Mesendoderm (in vitro differentiated cells): ENCODE measurements at regions not wholly inside any gene's neighbourhood (a gene's known extent, or its start where the extent isn't known, plus 50 kb on each side); places are given as distances from the start of the nearest gene placed in this dataset.

Experiments used
- DNase-seq: peaks from one replicate; pipeline ENCODE4 v3.0.0; 2013
- H2AK5ac ChIP-seq: 2 replicates; pipeline ENCODE4 v1.6.1; 2013; ENCODE audit warnings: low read length, inconsistent platforms
- H2BK120ac ChIP-seq: 2 replicates; pipeline ENCODE4 v1.6.1; 2013; ENCODE audit warnings: low read depth, mild to moderate bottlenecking, low read length, moderate library complexity, mixed read lengths
- H2BK15ac ChIP-seq: replicated peaks from 2 replicates; pipeline ENCODE4 v1.6.1; 2013; ENCODE audit warnings: low read depth, mild to moderate bottlenecking, moderate library complexity
- H2BK5ac ChIP-seq: 2 replicates; pipeline ENCODE4 v1.6.1; 2013; ENCODE audit warnings: low read length, inconsistent platforms
- H3K18ac ChIP-seq: 2 replicates; pipeline ENCODE4 v1.6.1; 2013; ENCODE audit warnings: mild to moderate bottlenecking, low read length, mixed read lengths
- H3K23ac ChIP-seq: one replicate; pipeline ENCODE4 v1.6.1; 2013; ENCODE audit warnings: low read length
- H3K27ac ChIP-seq: 2 replicates; pipeline ENCODE4 v1.5.1; 2013; ENCODE audit warnings: low read depth, mild to moderate bottlenecking, inconsistent platforms, low read length, moderate library complexity
- H3K27me3 ChIP-seq: 2 replicates; pipeline ENCODE4 v1.6.1; 2013; ENCODE audit warnings: low read length, control low read depth, mild to moderate bottlenecking, inconsistent platforms; ENCODE audit not compliant: insufficient read depth, poor library complexity
- H3K36me3 ChIP-seq: 2 replicates; pipeline ENCODE4 v1.6.1; 2013; ENCODE audit warnings: low read length, inconsistent platforms; ENCODE audit not compliant: control insufficient read depth, insufficient read depth
- H3K4ac ChIP-seq: one replicate; pipeline ENCODE4 v1.6.1; 2013; ENCODE audit warnings: low read depth, mild to moderate bottlenecking, low read length, moderate library complexity
- H3K4me1 ChIP-seq: 2 replicates; pipeline ENCODE4 v1.6.1; 2013; ENCODE audit warnings: low read depth, low read length, inconsistent platforms; ENCODE audit not compliant: control insufficient read depth
- H3K4me2 ChIP-seq: 2 replicates; pipeline ENCODE4 v1.6.1; 2013; ENCODE audit warnings: low read length
- H3K4me3 ChIP-seq: 2 replicates; pipeline ENCODE4 v1.5.1; 2013; ENCODE audit warnings: mild to moderate bottlenecking, low read length
- H3K56ac ChIP-seq: one replicate; pipeline ENCODE4 v1.6.1; 2013; ENCODE audit warnings: low read length
- H3K79me1 ChIP-seq: 2 replicates; pipeline ENCODE4 v1.6.1; 2013; ENCODE audit warnings: low read length, inconsistent platforms
- H3K79me2 ChIP-seq: 2 replicates; pipeline ENCODE4 v1.6.1; 2013; ENCODE audit warnings: mild to moderate bottlenecking, low read length; ENCODE audit not compliant: control insufficient read depth, insufficient read depth
- H3K9ac ChIP-seq: 2 replicates; pipeline ENCODE4 v1.6.1; 2013; ENCODE audit warnings: low read length, inconsistent platforms
- H4K5ac ChIP-seq: one replicate; pipeline ENCODE4 v1.6.1; 2013; ENCODE audit warnings: low read length
- H4K8ac ChIP-seq: one replicate; pipeline ENCODE4 v1.6.1; 2013; ENCODE audit warnings: low read depth, mild to moderate bottlenecking, control low read depth, low read length, moderate library complexity
- WGBS: extraction: QIAGEN DNeasy Blood & Tissue Kit; methylation state at CpG from one replicate; pipeline ENCODE4 v1.1.7; 2013; ENCODE audit warnings: low lambda C conversion rate, missing lambda C conversion rate; ENCODE audit not compliant: insufficient coverage; ENCODE audit errors: extremely low coverage; 5-methylcytosine and 5-hydroxymethylcytosine counted together

DNA sequence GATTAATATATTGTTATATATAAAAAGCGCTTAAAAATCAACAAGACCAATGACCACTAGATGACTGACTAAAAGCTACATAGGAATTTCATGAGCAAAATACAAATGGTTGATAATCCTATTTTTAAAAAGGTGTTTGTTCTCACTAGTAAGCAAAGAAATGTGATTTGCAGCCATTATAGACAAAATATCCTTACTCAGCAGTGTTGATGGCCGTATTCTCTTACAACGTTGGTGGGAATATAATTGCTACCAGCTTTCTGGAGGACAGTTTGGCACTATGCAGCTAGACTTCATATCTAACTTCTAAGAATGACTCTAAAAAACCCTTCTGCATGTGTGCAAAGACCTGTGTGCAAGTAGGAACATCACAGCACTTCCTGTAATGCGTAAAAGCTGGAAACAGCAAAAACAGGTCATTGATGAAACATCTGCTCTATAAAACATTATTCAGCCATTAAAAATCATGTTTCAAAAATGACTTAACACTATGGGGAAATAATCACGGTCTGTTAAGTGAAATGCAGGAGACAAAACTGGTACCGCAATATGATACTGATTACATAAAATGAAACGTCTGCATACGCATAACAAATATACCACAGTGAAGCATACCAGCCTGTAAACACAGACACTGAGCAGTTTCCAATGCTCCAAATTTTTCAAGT lies 70.1 kb upstream of the LINC01488 start:
- Histone ChIP-seq H2BK120ac (no peak overlapping the region), H3K79me1 (no peaks in the 10 kb centered on the region), H3K56ac (no peak overlapping the region), H3K4ac (no peak overlapping the region), H2BK5ac (no peak overlapping the region), H3K4me3 (no peak overlapping the region), H4K5ac (no peak overlapping the region), H2AK5ac (no peak overlapping the region), H3K27ac (no peak overlapping the region), H3K18ac (no peak overlapping the region), H3K79me2 (no peaks in the 10 kb centered on the region), H4K8ac (no peak overlapping the region), H3K9ac (no peak overlapping the region), H2BK15ac (no peak overlapping the region), H3K36me3 (no peaks in the 10 kb centered on the region), H3K23ac (no peak overlapping the region), H3K27me3 (no peaks in the 10 kb centered on the region), H3K4me2 (no peak overlapping the region), H3K4me1 (no peaks in the 10 kb centered on the region)
- no CpG with 5 or more reads among the region's 8 CpGs for WGBS
- DNase-seq, result no peak

GRCh38 chr11:69413015-69413801 lies 68.3 kb upstream of the LINC01488 start:
- Histone ChIP-seq H3K4me3 (no peak overlapping the region), H3K4me1 (no peaks in the 10 kb centered on the region), H3K9ac (no peak overlapping the region), H2BK5ac (no peak overlapping the region), H3K79me1 (no peaks in the 10 kb centered on the region), H4K5ac (no peak overlapping the region), H3K23ac (no peak overlapping the region), H3K4ac (no peak overlapping the region), H3K18ac (no peak overlapping the region), H2AK5ac (no peak overlapping the region), H3K27ac (no peak overlapping the region), H3K79me2 (no peaks in the 10 kb centered on the region), H3K27me3 (no peaks in the 10 kb centered on the region), H3K36me3 (no peaks in the 10 kb centered on the region), H3K4me2 (no peak overlapping the region), H4K8ac (no peak overlapping the region), H2BK120ac (no peak overlapping the region), H2BK15ac (no peak overlapping the region), H3K56ac (no peak overlapping the region)
- DNase-seq, result no peak
- no CpG with 5 or more reads among the region's 16 CpGs for WGBS

- no peak overlapping the region for H2BK5ac ChIP-seq
- no peak overlapping the region for H2BK120ac ChIP-seq
- H3K56ac ChIP-seq, result no peak overlapping the region
- H3K27me3 ChIP-seq, result no peaks in the 10 kb centered on the region
- H3K9ac ChIP-seq, result no peak overlapping the region
- no peak overlapping the region for H3K27ac ChIP-seq
- no peak overlapping the region for H3K18ac ChIP-seq
- H3K4me3 ChIP-seq, result no peak overlapping the region
- H3K4me2 ChIP-seq, result no peak overlapping the region
- no CpG with 5 or more reads among the region's 4 CpGs for WGBS
- H3K36me3 ChIP-seq, result no peaks in the 10 kb centered on the region
- H2AK5ac ChIP-seq, result no peak overlapping the region
- no peak overlapping the region for H3K4ac ChIP-seq
- H2BK15ac ChIP-seq, result no peak overlapping the region
- no peaks in the 10 kb centered on the region for H3K4me1 ChIP-seq
- H3K79me2 ChIP-seq, result no peaks in the 10 kb centered on the region
- no peak for DNase-seq
- no peak overlapping the region for H4K8ac ChIP-seq
- H3K23ac ChIP-seq, result no peak overlapping the region
- no peak overlapping the region for H4K5ac ChIP-seq
- H3K79me1 ChIP-seq, result no peaks in the 10 kb centered on the region
These were observed 67.5 kb upstream of the LINC01488 start for GRCh38 chr11:69413993-69414392.

DNA sequence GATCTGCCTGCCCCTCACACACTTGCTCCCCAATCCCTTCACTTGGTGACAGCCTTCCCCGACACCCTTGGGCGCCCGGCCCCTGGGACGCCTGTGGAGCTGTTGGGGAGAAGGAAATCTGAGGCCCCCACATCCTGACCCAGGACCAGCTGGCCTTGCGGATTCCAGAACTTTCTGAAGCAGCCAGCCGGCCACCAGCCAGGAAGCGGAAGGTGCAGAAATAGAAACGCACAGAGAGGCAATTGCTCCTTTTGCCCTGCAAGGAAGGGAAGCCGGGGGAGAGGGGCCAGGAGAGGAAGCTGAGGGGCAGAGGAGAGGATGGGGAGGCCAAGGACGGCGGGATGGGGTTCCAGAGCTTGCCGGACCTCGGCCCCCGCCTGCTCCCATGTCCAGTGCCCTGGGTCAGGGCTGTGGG lies 66.7 kb upstream of the LINC01488 start:
- H3K27me3 ChIP-seq, result no peaks in the 10 kb centered on the region
- no peak for DNase-seq

GRCh38 chr11:69415411-69416142 lies 65.9 kb upstream of the LINC01488 start:
- no peak overlapping the region for H3K4me3 ChIP-seq
- H3K18ac ChIP-seq, result no peak overlapping the region
- H3K56ac ChIP-seq, result no peak overlapping the region
- no peak overlapping the region for H4K5ac ChIP-seq
- H3K4me1 ChIP-seq, result no peaks in the 10 kb centered on the region
- H3K79me1 ChIP-seq, result no peaks in the 10 kb centered on the region
- no peak overlapping the region for H3K4ac ChIP-seq
- no peak overlapping the region for H2BK5ac ChIP-seq
- no peaks in the 10 kb centered on the region for H3K27me3 ChIP-seq
- H3K36me3 ChIP-seq, result no peaks in the 10 kb centered on the region
- no peak overlapping the region for H3K23ac ChIP-seq
- H2BK120ac ChIP-seq, result no peak overlapping the region
- H3K9ac ChIP-seq, result no peak overlapping the region
- DNase-seq, result no peak
- no peak overlapping the region for H3K4me2 ChIP-seq
- no peaks in the 10 kb centered on the region for H3K79me2 ChIP-seq
- no peak overlapping the region for H2AK5ac ChIP-seq
- H2BK15ac ChIP-seq, result no peak overlapping the region
- no peak overlapping the region for H4K8ac ChIP-seq
- no peak overlapping the region for H3K27ac ChIP-seq
- no CpG with 5 or more reads among the region's 12 CpGs for WGBS

More for the DNA sequence above, 66.7 kb upstream of the LINC01488 start:
- H3K79me1 ChIP-seq, result no peaks in the 10 kb centered on the region
- no peak overlapping the region for H3K27ac ChIP-seq
- H3K4me1 ChIP-seq, result no peaks in the 10 kb centered on the region
- no peak overlapping the region for H3K56ac ChIP-seq
- WGBS, result no CpG with 5 or more reads among the region's 14 CpGs
- no peak overlapping the region for H3K4me3 ChIP-seq
- H3K23ac ChIP-seq, result no peak overlapping the region
- H4K5ac ChIP-seq, result no peak overlapping the region
- H3K79me2 ChIP-seq, result no peaks in the 10 kb centered on the region
- H2BK5ac ChIP-seq, result no peak overlapping the region
- H4K8ac ChIP-seq, result no peak overlapping the region
- H2BK15ac ChIP-seq, result no peak overlapping the region
- H2AK5ac ChIP-seq, result no peak overlapping the region
- H3K9ac ChIP-seq, result no peak overlapping the region
- no peaks in the 10 kb centered on the region for H3K36me3 ChIP-seq
- no peak overlapping the region for H3K4me2 ChIP-seq
- H2BK120ac ChIP-seq, result no peak overlapping the region
- H3K18ac ChIP-seq, result no peak overlapping the region
- H3K4ac ChIP-seq, result no peak overlapping the region
